CD4-positive, CD25-positive, alpha-beta regulatory T cell (primary cell): ENCODE measurements at regions not wholly inside any gene's neighbourhood (a gene's known extent, or its start where the extent isn't known, plus 50 kb on each side); places are given as distances from the start of the nearest gene placed in this dataset.

Experiments used
- ATAC-seq, 2 donors: fragments of 150-1000 bp; cut with Tn5 transposase; one replicate each; pipeline ENCODE4 v1.10.0; 2021; ENCODE audit warnings: low read depth in 2 of 2, moderate number of reproducible peaks in 2 of 2, moderate library complexity in 1 of 2
- DNase-seq, 3 donors: peaks; one replicate each; pipeline versions ENCODE4 v3.0.0 to v3.0.0-alpha.2; 2012 to 2022; ENCODE audit warnings: mixed read lengths in 1 of 3
- H3K27ac ChIP-seq: one replicate; pipeline ENCODE4 v1.7.0; 2013; ENCODE audit warnings: mild to moderate bottlenecking, low read length; ENCODE audit not compliant: insufficient read depth, poor library complexity, severe bottlenecking
- H3K27me3 ChIP-seq: one replicate; pipeline ENCODE4 v1.7.0; 2013; ENCODE audit warnings: low read length; ENCODE audit not compliant: control insufficient read depth, insufficient read depth
- H3K36me3 ChIP-seq: one replicate; pipeline ENCODE4 v1.7.0; 2013; ENCODE audit warnings: mild to moderate bottlenecking, low read length, moderate library complexity; ENCODE audit not compliant: control insufficient read depth, insufficient read depth
- H3K4me1 ChIP-seq: 2 replicates; pipeline ENCODE4 v1.7.0; 2013; ENCODE audit warnings: mild to moderate bottlenecking, low read length; ENCODE audit not compliant: insufficient read depth, control insufficient read depth, poor library complexity, severe bottlenecking
- H3K4me3 ChIP-seq: one replicate; pipeline ENCODE4 v1.7.0; 2013; ENCODE audit warnings: low read depth, mild to moderate bottlenecking, low read length, moderate library complexity
- H3K9me3 ChIP-seq, 2 experiments: 1 replicate in 1 of 2; 2 replicates in 1 of 2; pipeline ENCODE4 v1.7.0; 2013; ENCODE audit warnings: low read length in 2 of 2, mild to moderate bottlenecking in 1 of 2, moderate library complexity in 1 of 2; ENCODE audit not compliant: control insufficient read depth in 2 of 2
- H3K27ac Mint-ChIP-seq, 3 donors: one replicate each; pipeline ENCODE4 v1.8.0; 2020 to 2022; ENCODE audit warnings: mild to moderate bottlenecking in 3 of 3, mixed read lengths in 3 of 3, moderate library complexity in 2 of 3
- H3K27me3 Mint-ChIP-seq: one replicate; pipeline ENCODE4 v1.8.0; 2022; ENCODE audit warnings: mild to moderate bottlenecking, mixed read lengths
- H3K36me3 Mint-ChIP-seq: one replicate; pipeline ENCODE4 v1.8.0; 2020; ENCODE audit warnings: mixed read lengths
- H3K4me1 Mint-ChIP-seq, 4 donors: one replicate each; pipeline ENCODE4 v1.8.0; 2020 to 2022; ENCODE audit warnings: mixed read lengths in 4 of 4, mild to moderate bottlenecking in 1 of 4
- H3K4me3 Mint-ChIP-seq, 4 donors: one replicate each; pipeline ENCODE4 v1.8.0; 2020 to 2022; ENCODE audit warnings: mild to moderate bottlenecking in 4 of 4, mixed read lengths in 4 of 4, moderate library complexity in 3 of 4
- H3K9me3 Mint-ChIP-seq, 7 donors: one replicate each; pipeline ENCODE4 v1.8.0; 2020 to 2022; ENCODE audit warnings: mixed read lengths in 7 of 7, mild to moderate bottlenecking in 3 of 7, moderate library complexity in 2 of 7

DNA sequence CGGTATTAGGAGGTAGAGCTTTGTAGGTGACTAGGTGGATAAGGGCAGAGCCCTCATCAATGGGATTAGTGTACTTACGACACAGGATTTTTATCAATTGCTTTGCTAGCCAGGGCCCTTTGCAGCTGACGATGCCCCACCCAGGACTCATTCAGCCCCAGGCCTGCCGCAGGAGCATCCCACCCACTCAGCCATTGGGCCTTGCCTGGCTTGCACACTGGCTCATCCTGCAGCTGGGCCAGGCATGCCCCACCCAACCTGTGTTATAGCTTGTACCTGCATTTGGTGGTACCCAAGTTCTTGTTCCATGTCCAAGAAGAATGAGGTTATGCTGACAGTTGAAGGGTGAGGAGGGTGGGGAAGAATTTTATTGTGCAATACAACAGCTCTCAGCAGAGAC, 317.5 kb downstream of the PPARGC1A start:
- no peaks in the 10 kb centered on the region for H3K4me1 Mint-ChIP-seq
- H3K27ac Mint-ChIP-seq = no peak overlapping the region
- H3K27me3 ChIP-seq = no peaks in the 10 kb centered on the region
- H3K4me3 Mint-ChIP-seq = no peak overlapping the region
- peaks cover 0 to 6% (median 3%) of the 10 kb centered on the region in 7 donors for H3K9me3 Mint-ChIP-seq
- H3K4me3 ChIP-seq = no peak overlapping the region
- no peaks in the 10 kb centered on the region for H3K36me3 Mint-ChIP-seq
- DNase-seq = no peak
- H3K36me3 ChIP-seq = no peaks in the 10 kb centered on the region
- no peak overlapping the region for H3K27ac ChIP-seq
- no peak for ATAC-seq
- H3K9me3 ChIP-seq = no peaks in the 10 kb centered on the region
- no peaks in the 10 kb centered on the region for H3K4me1 ChIP-seq
- no peaks in the 10 kb centered on the region for H3K27me3 Mint-ChIP-seq

- ATAC-seq (no peak), DNase-seq (no peak)
- Histone ChIP-seq H3K4me3 (no peak overlapping the region), H3K4me1 (no peaks in the 10 kb centered on the region), H3K9me3 (no peaks in the 10 kb centered on the region), H3K36me3 (no peaks in the 10 kb centered on the region), H3K27me3 (no peaks in the 10 kb centered on the region), H3K27ac (no peak overlapping the region)
- H3K4me1 Mint-ChIP-seq = no peaks in the 10 kb centered on the region
- H3K9me3 Mint-ChIP-seq = peaks cover 1 to 9% (median 8%) of the 10 kb centered on the region in 7 donors
- H3K36me3 Mint-ChIP-seq = no peaks in the 10 kb centered on the region
- H3K27me3 Mint-ChIP-seq = no peaks in the 10 kb centered on the region
- no peak overlapping the region for H3K27ac Mint-ChIP-seq
- H3K4me3 Mint-ChIP-seq = no peak overlapping the region
These were observed 322.5 kb downstream of the PPARGC1A start for GRCh38 chr4:23567338-23567737.

GRCh38 chr4:23560748-23561147, 329.1 kb downstream of the PPARGC1A start:
- Histone ChIP-seq H3K27ac (no peak overlapping the region), H3K9me3 (no peaks in the 10 kb centered on the region), H3K4me1 (no peaks in the 10 kb centered on the region), H3K4me3 (no peak overlapping the region), H3K27me3 (no peaks in the 10 kb centered on the region), H3K36me3 (no peaks in the 10 kb centered on the region)
- Mint-ChIP-seq H3K27ac (no peak overlapping the region), H3K4me1 (no peaks in the 10 kb centered on the region), H3K36me3 (no peaks in the 10 kb centered on the region), H3K27me3 (no peaks in the 10 kb centered on the region), H3K4me3 (no peak overlapping the region), H3K9me3 (peaks cover 1 to 18% (median 6%) of the 10 kb centered on the region in 7 donors)
- no peak for DNase-seq
- no peak for ATAC-seq

DNA sequence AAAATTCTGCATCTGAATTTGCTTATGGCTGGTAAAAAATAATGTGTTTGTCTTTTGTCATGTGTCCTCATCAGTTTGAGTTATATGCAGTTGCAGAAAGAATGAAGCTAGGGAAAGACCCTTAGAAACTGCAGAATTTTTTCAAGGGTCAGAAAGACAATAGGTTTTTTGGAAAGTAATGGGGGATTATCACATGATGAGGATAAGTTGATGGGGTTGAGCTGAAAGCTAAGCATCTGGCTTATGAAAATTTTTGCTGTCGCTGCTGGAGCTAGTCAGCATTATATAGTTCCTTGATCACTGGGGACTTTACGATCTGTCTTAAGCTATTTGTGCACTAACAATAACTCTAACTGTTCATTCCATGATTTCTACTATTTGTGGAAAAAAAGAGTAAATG, 331.7 kb downstream of the PPARGC1A start:
- no peaks in the 10 kb centered on the region for H3K27me3 ChIP-seq
- H3K4me1 Mint-ChIP-seq = no peaks in the 10 kb centered on the region
- no peaks in the 10 kb centered on the region for H3K27me3 Mint-ChIP-seq

GRCh38 chr4:23547601-23548000, 342.2 kb downstream of the PPARGC1A start:
- no peak overlapping the region for H3K27ac ChIP-seq
- no peak for DNase-seq
- Mint-ChIP-seq H3K36me3 (no peaks in the 10 kb centered on the region), H3K27me3 (no peaks in the 10 kb centered on the region), H3K4me3 (no peak overlapping the region), H3K4me1 (no peaks in the 10 kb centered on the region), H3K27ac (no peak overlapping the region), H3K9me3 (peaks cover 1 to 15% (median 7%) of the 10 kb centered on the region in 7 donors)
- no peaks in the 10 kb centered on the region for H3K4me1 ChIP-seq
- no peaks in the 10 kb centered on the region for H3K36me3 ChIP-seq
- no peaks in the 10 kb centered on the region for H3K9me3 ChIP-seq
- no peaks in the 10 kb centered on the region for H3K27me3 ChIP-seq
- H3K4me3 ChIP-seq = no peak overlapping the region
- ATAC-seq = no peak

More for the DNA sequence above, 331.7 kb downstream of the PPARGC1A start:
- Histone ChIP-seq H3K4me1 (no peaks in the 10 kb centered on the region), H3K27ac (no peak overlapping the region), H3K4me3 (no peak overlapping the region), H3K36me3 (no peaks in the 10 kb centered on the region), H3K9me3 (peaks cover 0 to 3% of the 10 kb centered on the region in 2 experiments)
- ATAC-seq (no peak), DNase-seq (no peak)
- Mint-ChIP-seq H3K27ac (no peak overlapping the region), H3K4me3 (no peak overlapping the region), H3K36me3 (no peaks in the 10 kb centered on the region), H3K9me3 (peaks cover 0 to 25% (median 8%) of the 10 kb centered on the region in 7 donors)

GRCh38 chr4:23547096-23547495, 342.8 kb downstream of the PPARGC1A start:
- Histone ChIP-seq H3K27ac (no peak overlapping the region), H3K4me1 (no peaks in the 10 kb centered on the region), H3K27me3 (no peaks in the 10 kb centered on the region), H3K4me3 (no peak overlapping the region), H3K36me3 (no peaks in the 10 kb centered on the region), H3K9me3 (no peaks in the 10 kb centered on the region)
- Mint-ChIP-seq H3K36me3 (no peaks in the 10 kb centered on the region), H3K4me1 (no peaks in the 10 kb centered on the region), H3K27ac (no peak overlapping the region), H3K4me3 (no peak overlapping the region), H3K9me3 (peaks cover 1 to 15% (median 7%) of the 10 kb centered on the region in 7 donors), H3K27me3 (no peaks in the 10 kb centered on the region)
- no peak for ATAC-seq
- no peak for DNase-seq

- H3K27me3 Mint-ChIP-seq = no peaks in the 10 kb centered on the region
- no peaks in the 10 kb centered on the region for H3K4me1 Mint-ChIP-seq
- Histone ChIP-seq H3K9me3 (peaks cover 0 to 2% of the 10 kb centered on the region in 2 experiments), H3K27ac (no peak overlapping the region), H3K4me1 (no peaks in the 10 kb centered on the region), H3K4me3 (no peak overlapping the region), H3K36me3 (no peaks in the 10 kb centered on the region), H3K27me3 (no peaks in the 10 kb centered on the region)
- ATAC-seq (no peak), DNase-seq (no peak)
- H3K9me3 Mint-ChIP-seq = peaks cover 3 to 11% (median 7%) of the 10 kb centered on the region in 7 donors
- H3K27ac Mint-ChIP-seq = no peak overlapping the region
- H3K4me3 Mint-ChIP-seq = no peak overlapping the region
- H3K36me3 Mint-ChIP-seq = no peaks in the 10 kb centered on the region
These were observed 349.8 kb downstream of the PPARGC1A start for GRCh38 chr4:23539969-23540569.

DNA sequence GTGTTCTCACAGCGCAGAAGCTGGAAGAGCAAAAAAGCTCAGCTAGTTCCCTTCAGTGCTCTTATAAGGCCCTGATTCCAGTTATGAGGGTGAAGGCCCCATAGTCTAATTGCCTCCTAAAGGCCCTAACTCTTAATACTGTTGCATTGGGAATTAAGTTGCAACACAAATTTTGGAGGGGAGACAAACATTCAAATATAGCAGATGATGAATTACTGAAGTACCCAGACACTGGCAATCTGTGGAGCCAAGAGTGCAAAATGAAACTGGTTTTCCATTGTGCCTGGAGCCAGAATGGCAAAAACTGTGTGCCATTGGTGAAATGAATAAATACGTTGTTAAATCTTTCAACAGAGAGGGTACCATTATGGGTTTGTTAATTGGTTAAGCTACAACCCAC, 356.0 kb downstream of the PPARGC1A start:
- Mint-ChIP-seq H3K36me3 (no peaks in the 10 kb centered on the region), H3K9me3 (peaks cover 0 to 21% (median 6%) of the 10 kb centered on the region in 7 donors), H3K27ac (no peak overlapping the region), H3K27me3 (no peaks in the 10 kb centered on the region), H3K4me1 (no peaks in the 10 kb centered on the region), H3K4me3 (no peak overlapping the region)
- H3K27ac ChIP-seq = no peak overlapping the region
- no peaks in the 10 kb centered on the region for H3K36me3 ChIP-seq
- H3K27me3 ChIP-seq = no peaks in the 10 kb centered on the region
- DNase-seq = no peak
- no peaks in the 10 kb centered on the region for H3K4me1 ChIP-seq
- no peak for ATAC-seq
- peaks cover 0 to 2% of the 10 kb centered on the region in 2 experiments for H3K9me3 ChIP-seq
- H3K4me3 ChIP-seq = no peak overlapping the region
